Gastrocnemius medialis (tissue), 4 donors: ENCODE measurements at regions not wholly inside any gene's neighbourhood (a gene's known extent, or its start where the extent isn't known, plus 50 kb on each side); places are given as distances from the start of the nearest gene placed in this dataset.

Source experiments
- POLR2A ChIP-seq, 2 donors: fragments of 450-650 bp; IDR thresholded peaks; one replicate each; pipeline ENCODE4 v1.6.1; 2017; ENCODE audit warnings: antibody characterized with exemption in 2 of 2, mild to moderate bottlenecking in 2 of 2, moderate library complexity in 2 of 2
- TF ChIP-seq, protein P1 (sequence below), 5 experiments: fragments of 450-650 bp in 3 of 5; fragments of 200-600 bp in 2 of 5; sonication (generic) in 2 of 5; IDR thresholded peaks in 4 of 5; conservative IDR thresholded peaks in 1 of 5; 1 replicate in 4 of 5; 2 replicates in 1 of 5; pipeline ENCODE4 v1.5.1; 2016 to 2019; ENCODE audit warnings: antibody characterized with exemption in 5 of 5, mild to moderate bottlenecking in 3 of 5, moderate library complexity in 3 of 5

DNA sequence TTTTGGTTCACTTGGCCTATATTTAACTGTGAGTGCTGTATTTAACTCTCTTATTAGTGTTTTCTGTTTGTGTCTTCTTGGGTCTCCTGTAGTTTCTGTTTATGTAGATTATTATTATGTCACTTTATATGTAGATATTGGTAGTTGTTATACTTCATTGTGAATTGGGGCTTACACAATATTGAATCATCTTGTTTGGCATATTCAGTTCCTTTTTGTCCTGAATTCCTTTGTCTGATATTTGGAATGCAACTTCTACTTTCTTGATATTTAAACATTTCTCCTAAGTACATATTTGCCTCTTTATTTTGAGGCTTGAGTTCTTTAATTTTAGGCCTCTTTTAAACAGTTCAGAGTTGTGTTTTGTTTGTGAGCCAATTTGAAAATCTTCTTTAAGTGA is 544.8 kb upstream of the ADGRL3 start:
- TF ChIP-seq, protein P1, sequence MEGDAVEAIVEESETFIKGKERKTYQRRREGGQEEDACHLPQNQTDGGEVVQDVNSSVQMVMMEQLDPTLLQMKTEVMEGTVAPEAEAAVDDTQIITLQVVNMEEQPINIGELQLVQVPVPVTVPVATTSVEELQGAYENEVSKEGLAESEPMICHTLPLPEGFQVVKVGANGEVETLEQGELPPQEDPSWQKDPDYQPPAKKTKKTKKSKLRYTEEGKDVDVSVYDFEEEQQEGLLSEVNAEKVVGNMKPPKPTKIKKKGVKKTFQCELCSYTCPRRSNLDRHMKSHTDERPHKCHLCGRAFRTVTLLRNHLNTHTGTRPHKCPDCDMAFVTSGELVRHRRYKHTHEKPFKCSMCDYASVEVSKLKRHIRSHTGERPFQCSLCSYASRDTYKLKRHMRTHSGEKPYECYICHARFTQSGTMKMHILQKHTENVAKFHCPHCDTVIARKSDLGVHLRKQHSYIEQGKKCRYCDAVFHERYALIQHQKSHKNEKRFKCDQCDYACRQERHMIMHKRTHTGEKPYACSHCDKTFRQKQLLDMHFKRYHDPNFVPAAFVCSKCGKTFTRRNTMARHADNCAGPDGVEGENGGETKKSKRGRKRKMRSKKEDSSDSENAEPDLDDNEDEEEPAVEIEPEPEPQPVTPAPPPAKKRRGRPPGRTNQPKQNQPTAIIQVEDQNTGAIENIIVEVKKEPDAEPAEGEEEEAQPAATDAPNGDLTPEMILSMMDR (IDR thresholded peaks at IDR 0.05 in 4 of 5, conservative IDR thresholded peaks at IDR 0.05 in 1 of 5) = no peak
- TF ChIP-seq POLR2A (IDR thresholded peaks at IDR 0.05) = no peak
